Type B pancreatic cell (in vitro differentiated cells): ENCODE measurements at regions not wholly inside any gene's neighbourhood (a gene's known extent, or its start where the extent isn't known, plus 50 kb on each side); places are given as distances from the start of the nearest gene placed in this dataset.

Source experiments
- DNase-seq: peaks from one replicate; pipeline ENCODE4 v3.0.0; 2021; ENCODE audit warnings: mixed read lengths; ENCODE audit not compliant: unreplicated experiment; ENCODE audit errors: extremely low spot score
- H3K27ac Mint-ChIP-seq: 2 replicates; pipeline ENCODE4 v1.8.0; 2021; ENCODE audit warnings: mild to moderate bottlenecking, mixed read lengths
- H3K27me3 Mint-ChIP-seq: 2 replicates; pipeline ENCODE4 v1.8.0; 2021; ENCODE audit warnings: mixed read lengths
- H3K36me3 Mint-ChIP-seq: 2 replicates; pipeline ENCODE4 v1.8.0; 2021; ENCODE audit warnings: mixed read lengths
- H3K4me1 Mint-ChIP-seq: one replicate; pipeline ENCODE4 v1.8.0; 2021; ENCODE audit warnings: mixed read lengths; ENCODE audit not compliant: unreplicated experiment
- H3K4me3 Mint-ChIP-seq: 2 replicates; pipeline ENCODE4 v1.8.0; 2021; ENCODE audit warnings: mild to moderate bottlenecking, mixed read lengths
- H3K9me3 Mint-ChIP-seq: 2 replicates; pipeline ENCODE4 v1.8.0; 2021; ENCODE audit warnings: mixed read lengths
- CTCF ChIP-seq: fragments of 200-600 bp; sonication (generic); conservative IDR thresholded peaks from 2 replicates; pipeline ENCODE4 v1.5.0; 2021; ENCODE audit warnings: antibody characterized with exemption, mild to moderate bottlenecking

GRCh38 chr9:99578666-99579065, 243.0 kb upstream of the NR4A3 start:
- no peak overlapping the region for H3K27ac Mint-ChIP-seq
- H3K27me3 Mint-ChIP-seq: no peaks in the 10 kb centered on the region
- no peak for TF ChIP-seq CTCF
- H3K9me3 Mint-ChIP-seq: no peaks in the 10 kb centered on the region
- H3K4me1 Mint-ChIP-seq: no peaks in the 10 kb centered on the region
- no peak for DNase-seq
- no peaks in the 10 kb centered on the region for H3K36me3 Mint-ChIP-seq
- H3K4me3 Mint-ChIP-seq: no peak overlapping the region

GRCh38 chr9:99579964-99580363, 241.7 kb upstream of the NR4A3 start:
- H3K27ac Mint-ChIP-seq: no peak overlapping the region
- no peak overlapping the region for H3K4me3 Mint-ChIP-seq
- no peaks in the 10 kb centered on the region for H3K4me1 Mint-ChIP-seq
- TF ChIP-seq CTCF: no peak
- H3K27me3 Mint-ChIP-seq: no peaks in the 10 kb centered on the region
- no peaks in the 10 kb centered on the region for H3K36me3 Mint-ChIP-seq
- DNase-seq: no peak
- no peaks in the 10 kb centered on the region for H3K9me3 Mint-ChIP-seq

GRCh38 chr9:99582814-99583213, 238.9 kb upstream of the NR4A3 start:
- Mint-ChIP-seq H3K4me3 (no peak overlapping the region), H3K27ac (no peak overlapping the region), H3K4me1 (no peaks in the 10 kb centered on the region), H3K9me3 (no peaks in the 10 kb centered on the region), H3K36me3 (no peaks in the 10 kb centered on the region), H3K27me3 (no peaks in the 10 kb centered on the region)
- no peak for TF ChIP-seq CTCF
- DNase-seq: no peak

- no peak for DNase-seq
- no peak overlapping the region for H3K27ac Mint-ChIP-seq
- H3K4me3 Mint-ChIP-seq: no peak overlapping the region
- no peaks in the 10 kb centered on the region for H3K9me3 Mint-ChIP-seq
- TF ChIP-seq CTCF: no peak
- H3K27me3 Mint-ChIP-seq: no peaks in the 10 kb centered on the region
- H3K4me1 Mint-ChIP-seq: no peaks in the 10 kb centered on the region
- no peaks in the 10 kb centered on the region for H3K36me3 Mint-ChIP-seq
Observed at GRCh38 chr9:99588299-99588698, 233.4 kb upstream of the NR4A3 start.

GRCh38 chr9:99588747-99589146, 232.9 kb upstream of the NR4A3 start:
- Mint-ChIP-seq H3K4me3 (no peak overlapping the region), H3K36me3 (no peaks in the 10 kb centered on the region), H3K27me3 (no peaks in the 10 kb centered on the region), H3K4me1 (no peaks in the 10 kb centered on the region), H3K9me3 (no peaks in the 10 kb centered on the region), H3K27ac (no peak overlapping the region)
- no peak for DNase-seq
- no peak for TF ChIP-seq CTCF

GRCh38 chr9:99590410-99590809, 231.3 kb upstream of the NR4A3 start:
- H3K27ac Mint-ChIP-seq: no peak overlapping the region
- H3K4me1 Mint-ChIP-seq: no peaks in the 10 kb centered on the region
- no peaks in the 10 kb centered on the region for H3K9me3 Mint-ChIP-seq
- H3K4me3 Mint-ChIP-seq: no peak overlapping the region
- no peak for DNase-seq
- TF ChIP-seq CTCF: no peak
- H3K36me3 Mint-ChIP-seq: no peaks in the 10 kb centered on the region
- H3K27me3 Mint-ChIP-seq: no peaks in the 10 kb centered on the region
